ENCODE measurements at regions not wholly inside any gene's neighbourhood (a gene's known extent, or its start where the extent isn't known, plus 50 kb on each side); places are given as distances from the start of the nearest gene placed in this dataset.

DNA sequence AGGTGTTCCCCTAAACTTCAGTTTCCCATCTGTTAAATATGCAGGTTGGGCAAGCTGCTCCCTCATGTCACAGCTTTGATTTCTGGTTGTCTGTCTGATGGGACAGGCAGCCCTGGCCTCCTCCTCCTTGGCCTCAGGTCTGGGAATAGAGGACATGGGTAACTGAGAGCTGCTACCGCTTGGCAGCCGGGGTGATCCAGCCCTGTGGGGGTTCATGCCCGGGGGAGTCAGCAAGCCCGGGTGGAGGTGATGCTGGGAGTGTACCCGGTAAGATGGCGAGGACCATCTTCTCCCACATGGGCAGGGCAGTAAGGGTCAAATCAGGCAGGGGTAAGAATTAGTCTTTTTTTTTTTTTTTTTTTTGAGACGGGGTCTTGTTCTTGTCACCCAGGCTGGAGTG lies 845.0 kb downstream of the TBC1D22A start:
- TF ChIP-seq CTCF (IDR thresholded peaks at IDR 0.05; ENCODE audit: low read depth, low read length, missing control alignments): no peak
- in situ Hi-C loops (cut with HindIII; ENCODE audit: low sequenced_read_pairs): no loop called here
- no peak for DNase-seq (ENCODE audit: low read depth)
- no peak overlapping the region for H3K4me3 ChIP-seq (ENCODE audit: low read depth, low read length)

- no peak for DNase-seq (ENCODE audit: low read depth)
- no peak for TF ChIP-seq CTCF (IDR thresholded peaks at IDR 0.05; ENCODE audit: low read depth, low read length, missing control alignments)
- no peak overlapping the region for H3K4me3 ChIP-seq (ENCODE audit: low read depth, low read length)
- in situ Hi-C loops (cut with HindIII; ENCODE audit: low sequenced_read_pairs): no loop called here
These were observed 844.0 kb downstream of the TBC1D22A start for GRCh38 chr22:47606426-47606825.

- no peak for DNase-seq (ENCODE audit: low read depth)
- no peak overlapping the region for H3K4me3 ChIP-seq (ENCODE audit: low read depth, low read length)
- in situ Hi-C loops (cut with HindIII; ENCODE audit: low sequenced_read_pairs): no loop called here
- TF ChIP-seq CTCF (IDR thresholded peaks at IDR 0.05; ENCODE audit: low read depth, low read length, missing control alignments): no peak
These were observed 843.4 kb downstream of the TBC1D22A start for GRCh38 chr22:47605886-47606285.

DNA sequence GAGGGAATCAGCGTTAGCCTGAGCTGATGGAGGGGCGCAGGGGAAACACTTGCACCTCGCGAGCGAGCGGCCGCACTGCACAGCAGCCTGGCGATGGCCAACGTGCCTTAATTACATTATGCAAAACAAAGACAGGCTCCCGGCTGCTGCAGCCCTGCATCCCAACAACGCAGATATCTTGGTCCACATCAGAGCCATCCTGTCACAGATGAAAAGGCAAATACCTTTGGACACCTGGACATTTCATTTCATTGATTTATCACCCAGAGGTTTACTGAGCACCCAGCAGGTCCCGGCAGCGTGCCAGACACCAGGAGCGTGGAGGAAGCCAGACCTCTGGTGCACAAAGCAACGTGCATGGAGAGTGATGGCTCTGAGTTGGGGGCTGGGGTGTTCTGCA lies 843.0 kb downstream of the TBC1D22A start:
- in situ Hi-C loops (cut with HindIII; ENCODE audit: low sequenced_read_pairs): no loop called here
- no peak for DNase-seq (ENCODE audit: low read depth)
- H3K4me3 ChIP-seq (ENCODE audit: low read depth, low read length): no peak overlapping the region
- no peak for TF ChIP-seq CTCF (IDR thresholded peaks at IDR 0.05; ENCODE audit: low read depth, low read length, missing control alignments)

DNA sequence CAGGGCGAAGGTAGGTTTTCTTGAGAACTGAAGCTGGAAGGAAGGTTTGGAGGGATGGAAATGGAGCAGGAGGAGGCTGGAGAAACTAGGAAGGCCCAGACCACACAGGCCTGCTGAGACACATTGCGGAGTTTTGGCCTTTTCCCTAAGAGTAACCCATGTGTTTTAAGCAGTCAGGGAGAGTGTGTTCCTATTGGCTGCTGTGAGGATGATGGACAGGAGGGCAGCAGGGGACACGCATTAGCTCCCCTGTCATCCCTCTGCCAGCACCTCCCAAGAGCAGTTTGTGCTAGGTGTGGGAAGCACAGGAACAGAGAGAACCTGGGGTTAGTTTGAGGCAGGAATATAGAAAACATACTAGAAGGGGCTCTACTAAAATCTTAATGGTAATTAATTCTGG lies 842.1 kb downstream of the TBC1D22A start:
- no peak for TF ChIP-seq CTCF (IDR thresholded peaks at IDR 0.05; ENCODE audit: low read depth, low read length, missing control alignments)
- H3K4me3 ChIP-seq (ENCODE audit: low read depth, low read length): no peak overlapping the region
- in situ Hi-C loops (cut with HindIII; ENCODE audit: low sequenced_read_pairs): no loop called here
- no peak for DNase-seq (ENCODE audit: low read depth)

DNA sequence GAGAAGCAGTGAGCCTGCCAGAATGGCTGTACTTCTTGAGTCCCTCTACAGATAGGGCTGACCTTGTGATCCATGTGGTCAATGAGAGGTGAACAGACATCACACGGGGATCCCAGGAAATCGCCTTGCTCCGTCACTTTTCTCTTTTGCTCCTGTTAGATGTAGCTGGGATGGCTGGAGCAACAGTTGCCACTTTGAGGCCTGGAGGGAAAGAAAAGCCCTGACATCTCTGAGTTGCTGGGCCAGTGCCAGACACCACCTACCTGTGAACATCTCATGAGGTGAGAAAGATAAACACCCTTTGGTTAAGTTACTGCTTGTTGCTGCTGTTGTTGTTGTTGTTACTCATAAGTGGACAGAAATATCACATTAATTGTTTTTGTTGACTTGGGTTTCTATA lies 840.3 kb downstream of the TBC1D22A start:
- no peak for DNase-seq (ENCODE audit: low read depth)
- no peak for TF ChIP-seq CTCF (IDR thresholded peaks at IDR 0.05; ENCODE audit: low read depth, low read length, missing control alignments)
- no peak overlapping the region for H3K4me3 ChIP-seq (ENCODE audit: low read depth, low read length)
- in situ Hi-C loops (cut with HindIII; ENCODE audit: low sequenced_read_pairs): no loop called here

DNA sequence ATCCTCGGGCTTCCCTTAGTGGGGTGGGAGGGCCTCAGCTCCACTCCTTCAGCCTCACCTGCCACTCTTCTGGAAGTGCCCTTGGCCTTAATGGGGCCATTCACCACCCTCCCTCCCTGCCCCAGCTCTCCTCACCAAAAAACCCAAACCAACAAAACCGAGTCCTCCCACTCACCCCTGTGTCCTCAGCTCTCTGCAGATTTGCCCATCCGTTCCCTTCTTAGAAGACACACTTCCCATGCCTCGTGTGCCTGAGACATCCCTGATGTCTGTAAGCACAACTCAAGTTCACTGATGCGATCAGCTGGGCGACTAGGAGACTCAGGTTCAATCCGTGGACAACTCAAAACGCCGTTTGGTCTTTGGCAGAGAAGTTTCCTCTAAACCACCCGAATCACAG lies 839.2 kb downstream of the TBC1D22A start:
- TF ChIP-seq CTCF (IDR thresholded peaks at IDR 0.05; ENCODE audit: low read depth, low read length, missing control alignments): no peak
- in situ Hi-C loops (cut with HindIII; ENCODE audit: low sequenced_read_pairs): no loop called here
- DNase-seq (ENCODE audit: low read depth): no peak
- no peak overlapping the region for H3K4me3 ChIP-seq (ENCODE audit: low read depth, low read length)
